ENCODE measurements at regions not wholly inside any gene's neighbourhood (a gene's known extent, or its start where the extent isn't known, plus 50 kb on each side); places are given as distances from the start of the nearest gene placed in this dataset.

DNA sequence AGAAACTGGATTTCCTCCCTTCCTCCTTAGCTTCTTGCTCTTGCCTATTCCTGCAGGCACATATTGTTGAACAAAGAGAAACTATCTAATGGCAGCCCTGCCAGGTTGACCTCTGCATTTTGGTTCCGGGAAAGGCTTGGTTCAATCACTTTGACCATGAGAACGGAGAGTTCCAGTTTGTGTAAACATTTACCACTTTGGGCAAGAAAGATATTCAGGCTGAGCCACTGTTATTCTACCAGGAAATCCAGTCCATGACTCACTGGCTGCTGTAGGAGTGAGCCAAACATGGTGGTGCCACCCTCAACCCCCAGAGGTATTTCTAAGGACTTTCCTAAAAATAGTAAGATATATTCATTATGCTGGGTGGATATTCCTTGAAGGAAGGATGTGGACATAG lies 242.2 kb upstream of the OR4E1 start:
- intact Hi-C loops (cut with micrococcal nuclease; ENCODE audit: unreplicated experiment) (no loop called here), in situ Hi-C loops (cut with MboI) (no loop called here)
- Histone ChIP-seq H4K20me1 (ENCODE audit: control insufficient read depth, insufficient read depth) (no peaks in the 10 kb centered on the region), H3K36me3 (ENCODE audit: control insufficient read depth in 2 of 2, insufficient read depth in 2 of 2, low read length in 1 of 2) (no peaks in the 10 kb centered on the region), H3K79me2 (ENCODE audit: control insufficient read depth, insufficient read depth, low read length) (no peaks in the 10 kb centered on the region), H3K4me3 (no peak overlapping the region), H3K9ac (ENCODE audit: control insufficient read depth, insufficient read depth, low read length) (no peak overlapping the region), H3K27me3 (replicated peaks in 1 of 2; ENCODE audit: control insufficient read depth in 2 of 2, insufficient read depth in 2 of 2, low read length in 1 of 2) (no peaks in the 10 kb centered on the region), H3K4me2 (ENCODE audit: control insufficient read depth, insufficient read depth) (no peak overlapping the region), H3K4me1 (ENCODE audit: control insufficient read depth, insufficient read depth, low read length) (no peaks in the 10 kb centered on the region), H3K27ac (ENCODE audit: control insufficient read depth, insufficient read depth) (no peak overlapping the region), H3K9me3 (replicated peaks; ENCODE audit: control insufficient read depth, insufficient read depth, low read length) (no peaks in the 10 kb centered on the region), H2AFZ (ENCODE audit: control insufficient read depth, low read depth, low read length) (no peak overlapping the region)
- CTCF ChIA-PET: interaction anchor here (3.3 kb wide), 1 partner anchor 11 kb away, joined by 17 read pairs; no protein-coding TSS in a partner anchor
- RAD21 ChIA-PET (ENCODE audit: unreplicated experiment): no interaction called here
- FAIRE-seq: no peak
- SMC1A ChIA-PET (ENCODE audit: uncharacterized antibody, unreplicated experiment): no interaction called here
- POLR2A ChIA-PET: no interaction called here
- BruUV-seq (replicated peaks): no TSS peak
- no peak for DNase-seq (ENCODE audit: low read depth, low spot score)
- ATAC-seq: no peak
- 14% methylated on average over 2 of the region's 2 CpGs for WGBS (ENCODE audit: insufficient coverage, insufficient replicate concordance, low lambda C conversion rate, missing lambda C conversion rate)
- no peak for TF ChIP-seq MYB (IDR thresholded peaks at IDR 0.05; ENCODE audit: borderline replicate concordance, low read depth, low read length)
- TF ChIP-seq EED (IDR thresholded peaks at IDR 0.05; ENCODE audit: low read depth): no peak
- TF ChIP-seq, protein P1, sequence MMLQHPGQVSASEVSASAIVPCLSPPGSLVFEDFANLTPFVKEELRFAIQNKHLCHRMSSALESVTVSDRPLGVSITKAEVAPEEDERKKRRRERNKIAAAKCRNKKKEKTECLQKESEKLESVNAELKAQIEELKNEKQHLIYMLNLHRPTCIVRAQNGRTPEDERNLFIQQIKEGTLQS (IDR thresholded peaks at IDR 0.05; ENCODE audit: borderline replicate concordance, extremely low read depth, low read depth, low read length): no peak
- TF ChIP-seq SIN3A (IDR thresholded peaks at IDR 0.05; ENCODE audit: low read depth, low read length): no peak
- no peak for TF ChIP-seq KDM1A (IDR thresholded peaks at IDR 0.05; ENCODE audit: borderline replicate concordance)
- TF ChIP-seq, protein P2, sequence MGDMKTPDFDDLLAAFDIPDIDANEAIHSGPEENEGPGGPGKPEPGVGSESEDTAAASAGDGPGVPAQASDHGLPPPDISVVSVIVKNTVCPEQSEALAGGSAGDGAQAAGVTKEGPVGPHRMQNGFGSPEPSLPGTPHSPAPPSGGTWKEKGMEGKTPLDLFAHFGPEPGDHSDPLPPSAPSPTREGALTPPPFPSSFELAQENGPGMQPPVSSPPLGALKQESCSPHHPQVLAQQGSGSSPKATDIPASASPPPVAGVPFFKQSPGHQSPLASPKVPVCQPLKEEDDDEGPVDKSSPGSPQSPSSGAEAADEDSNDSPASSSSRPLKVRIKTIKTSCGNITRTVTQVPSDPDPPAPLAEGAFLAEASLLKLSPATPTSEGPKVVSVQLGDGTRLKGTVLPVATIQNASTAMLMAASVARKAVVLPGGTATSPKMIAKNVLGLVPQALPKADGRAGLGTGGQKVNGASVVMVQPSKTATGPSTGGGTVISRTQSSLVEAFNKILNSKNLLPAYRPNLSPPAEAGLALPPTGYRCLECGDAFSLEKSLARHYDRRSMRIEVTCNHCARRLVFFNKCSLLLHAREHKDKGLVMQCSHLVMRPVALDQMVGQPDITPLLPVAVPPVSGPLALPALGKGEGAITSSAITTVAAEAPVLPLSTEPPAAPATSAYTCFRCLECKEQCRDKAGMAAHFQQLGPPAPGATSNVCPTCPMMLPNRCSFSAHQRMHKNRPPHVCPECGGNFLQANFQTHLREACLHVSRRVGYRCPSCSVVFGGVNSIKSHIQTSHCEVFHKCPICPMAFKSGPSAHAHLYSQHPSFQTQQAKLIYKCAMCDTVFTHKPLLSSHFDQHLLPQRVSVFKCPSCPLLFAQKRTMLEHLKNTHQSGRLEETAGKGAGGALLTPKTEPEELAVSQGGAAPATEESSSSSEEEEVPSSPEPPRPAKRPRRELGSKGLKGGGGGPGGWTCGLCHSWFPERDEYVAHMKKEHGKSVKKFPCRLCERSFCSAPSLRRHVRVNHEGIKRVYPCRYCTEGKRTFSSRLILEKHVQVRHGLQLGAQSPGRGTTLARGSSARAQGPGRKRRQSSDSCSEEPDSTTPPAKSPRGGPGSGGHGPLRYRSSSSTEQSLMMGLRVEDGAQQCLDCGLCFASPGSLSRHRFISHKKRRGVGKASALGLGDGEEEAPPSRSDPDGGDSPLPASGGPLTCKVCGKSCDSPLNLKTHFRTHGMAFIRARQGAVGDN (IDR thresholded peaks at IDR 0.05): no peak
- TF ChIP-seq YY1 (IDR thresholded peaks at IDR 0.05; ENCODE audit: low read depth, low read length): no peak
- TF ChIP-seq, protein P3, sequence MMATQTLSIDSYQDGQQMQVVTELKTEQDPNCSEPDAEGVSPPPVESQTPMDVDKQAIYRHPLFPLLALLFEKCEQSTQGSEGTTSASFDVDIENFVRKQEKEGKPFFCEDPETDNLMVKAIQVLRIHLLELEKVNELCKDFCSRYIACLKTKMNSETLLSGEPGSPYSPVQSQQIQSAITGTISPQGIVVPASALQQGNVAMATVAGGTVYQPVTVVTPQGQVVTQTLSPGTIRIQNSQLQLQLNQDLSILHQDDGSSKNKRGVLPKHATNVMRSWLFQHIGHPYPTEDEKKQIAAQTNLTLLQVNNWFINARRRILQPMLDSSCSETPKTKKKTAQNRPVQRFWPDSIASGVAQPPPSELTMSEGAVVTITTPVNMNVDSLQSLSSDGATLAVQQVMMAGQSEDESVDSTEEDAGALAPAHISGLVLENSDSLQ (IDR thresholded peaks at IDR 0.05): no peak
- TF ChIP-seq, protein P4, sequence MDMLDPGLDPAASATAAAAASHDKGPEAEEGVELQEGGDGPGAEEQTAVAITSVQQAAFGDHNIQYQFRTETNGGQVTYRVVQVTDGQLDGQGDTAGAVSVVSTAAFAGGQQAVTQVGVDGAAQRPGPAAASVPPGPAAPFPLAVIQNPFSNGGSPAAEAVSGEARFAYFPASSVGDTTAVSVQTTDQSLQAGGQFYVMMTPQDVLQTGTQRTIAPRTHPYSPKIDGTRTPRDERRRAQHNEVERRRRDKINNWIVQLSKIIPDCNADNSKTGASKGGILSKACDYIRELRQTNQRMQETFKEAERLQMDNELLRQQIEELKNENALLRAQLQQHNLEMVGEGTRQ (IDR thresholded peaks at IDR 0.05; ENCODE audit: borderline replicate concordance, low read depth, low read length): no peak
- no peak for TF ChIP-seq CBFB (IDR thresholded peaks at IDR 0.05; ENCODE audit: low read depth)
- no peak for TF ChIP-seq BACH1 (IDR thresholded peaks at IDR 0.05; ENCODE audit: borderline replicate concordance)
- no peak for TF ChIP-seq PML (IDR thresholded peaks at IDR 0.05; ENCODE audit: low read length)
- TF ChIP-seq RCOR1 (conservative IDR thresholded peaks at IDR 0.05; ENCODE audit: low read depth, low read length): no peak
- no peak for TF ChIP-seq ZNF207 (IDR thresholded peaks at IDR 0.05; ENCODE audit: borderline replicate concordance)
- no peak for TF ChIP-seq GABPA (IDR thresholded peaks at IDR 0.05; ENCODE audit: low read depth)
- no peak for TF ChIP-seq WRNIP1 (IDR thresholded peaks at IDR 0.05; ENCODE audit: borderline replicate concordance, low read depth, low read length)
